SU-DHL-6 (cell line): ENCODE measurements at regions not wholly inside any gene's neighbourhood (a gene's known extent, or its start where the extent isn't known, plus 50 kb on each side); places are given as distances from the start of the nearest gene placed in this dataset.
A peak's percentile ranks its signal among the peaks of the same experiment; 100 is the strongest.

Source experiments
- H2AFZ ChIP-seq: fragments of 200-600 bp; sonication (generic); 2 replicates; pipeline ENCODE4 v1.6.1; 2014; ENCODE audit warnings: low read depth, mild to moderate bottlenecking, moderate library complexity, mixed read lengths, antibody characterized with exemption, low read length; ENCODE audit not compliant: severe bottlenecking
- H3F3A ChIP-seq: fragments of 200-600 bp; shearing (Covaris generic); 2 replicates; pipeline ENCODE4 v1.6.0; 2016; ENCODE audit warnings: antibody characterized with exemption, mild to moderate bottlenecking; ENCODE audit not compliant: insufficient read depth
- H3K27ac ChIP-seq: fragments of 200-600 bp; sonication (generic); 2 replicates; pipeline ENCODE4 v1.5.1; 2016; ENCODE audit warnings: low read depth, mild to moderate bottlenecking, low read length, moderate library complexity, mixed read lengths
- H3K27me3 ChIP-seq: fragments of 200-600 bp; sonication (generic), shearing (Covaris generic); 2 replicates; pipeline ENCODE4 v1.6.0; 2014; ENCODE audit warnings: mild to moderate bottlenecking, low read length
- H3K36me3 ChIP-seq: fragments of 200-600 bp; sonication (generic); 2 replicates; pipeline ENCODE4 v1.6.1; 2014; ENCODE audit warnings: mild to moderate bottlenecking, low read length, mixed read lengths
- H3K4me2 ChIP-seq: fragments of 300-600, 200-600 bp; shearing (Covaris generic), sonication (generic); 2 replicates; pipeline ENCODE4 v1.6.0; 2014; ENCODE audit warnings: low read length, low read depth, mild to moderate bottlenecking; ENCODE audit not compliant: poor library complexity, severe bottlenecking
- H3K4me3 ChIP-seq: fragments of 200-600 bp; sonication (generic); 2 replicates; pipeline ENCODE4 v1.5.1; 2014; ENCODE audit warnings: antibody characterized with exemption, low read length, mild to moderate bottlenecking, mixed read lengths; ENCODE audit not compliant: insufficient read depth, poor library complexity, severe bottlenecking
- H3K79me2 ChIP-seq: fragments of 200-600 bp; sonication (generic); 2 replicates; pipeline ENCODE4 v1.6.1; 2014; ENCODE audit warnings: mild to moderate bottlenecking, low read length, moderate library complexity; ENCODE audit not compliant: insufficient read depth
- H3K9ac ChIP-seq: fragments of 200-600 bp; sonication (generic); 2 replicates; pipeline ENCODE4 v1.7.0; 2014; ENCODE audit warnings: mild to moderate bottlenecking, low read length
- H3K9me2 ChIP-seq: fragments of 200-600 bp; sonication (generic); replicated peaks from 2 replicates; pipeline ENCODE4 v1.6.1; 2014; ENCODE audit warnings: low read length; ENCODE audit not compliant: insufficient read depth
- H3K9me3 ChIP-seq: fragments of 200-600 bp; sonication (generic); 2 replicates; pipeline ENCODE4 v1.6.1; 2014; ENCODE audit warnings: low read length, mixed read lengths; ENCODE audit not compliant: insufficient read depth
- H4K20me1 ChIP-seq: fragments of 200-600 bp; sonication (generic); 2 replicates; pipeline ENCODE4 v1.6.1; 2014; ENCODE audit warnings: low read depth, mild to moderate bottlenecking, antibody characterized with exemption, low read length, moderate library complexity, mixed read lengths
- CTCF ChIP-seq: fragments of 200-600 bp; sonication (generic); IDR thresholded peaks from one replicate; pipeline ENCODE4 v1.5.1; 2017; ENCODE audit warnings: antibody characterized with exemption, mild to moderate bottlenecking, low read length, moderate library complexity; ENCODE audit not compliant: insufficient read depth, poor library complexity, severe bottlenecking
- EZH2phosphoT487 ChIP-seq: fragments of 200-600 bp; sonication (generic), shearing (Covaris generic); conservative IDR thresholded peaks from 2 replicates; pipeline ENCODE4 v1.6.1; 2018; ENCODE audit warnings: mild to moderate bottlenecking, antibody characterized with exemption, low read length, moderate library complexity, mixed read lengths

GRCh38 chr4:27763830-27764525 lies 903.3 kb downstream of the STIM2 start:
- TF ChIP-seq EZH2phosphoT487 (no peak), CTCF (no peak)
- Histone ChIP-seq H3K4me2 (peak overlapping the region; percentile 26), H3F3A (no peaks in the 10 kb centered on the region), H3K36me3 (no peaks in the 10 kb centered on the region), H3K27ac (no peak overlapping the region), H3K79me2 (no peaks in the 10 kb centered on the region), H3K27me3 (no peaks in the 10 kb centered on the region), H3K9ac (no peak overlapping the region), H3K9me2 (no peaks in the 10 kb centered on the region), H3K9me3 (no peaks in the 10 kb centered on the region), H3K4me3 (no peak overlapping the region), H2AFZ (no peak overlapping the region), H4K20me1 (no peaks in the 10 kb centered on the region)

- no peaks in the 10 kb centered on the region for H3F3A ChIP-seq
- no peaks in the 10 kb centered on the region for H3K27me3 ChIP-seq
- no peaks in the 10 kb centered on the region for H3K36me3 ChIP-seq
- TF ChIP-seq CTCF: no peak
- TF ChIP-seq EZH2phosphoT487: no peak
- no peak overlapping the region for H3K4me3 ChIP-seq
- H3K9ac ChIP-seq: no peak overlapping the region
- no peaks in the 10 kb centered on the region for H3K79me2 ChIP-seq
- H3K9me2 ChIP-seq: no peaks in the 10 kb centered on the region
- no peaks in the 10 kb centered on the region for H4K20me1 ChIP-seq
- H3K4me2 ChIP-seq: peak overlapping the region; percentile 26
- no peak overlapping the region for H2AFZ ChIP-seq
- H3K9me3 ChIP-seq: no peaks in the 10 kb centered on the region
- H3K27ac ChIP-seq: no peak overlapping the region
These were observed 903.8 kb downstream of the STIM2 start for GRCh38 chr4:27764526-27764837.

GRCh38 chr4:27770895-27771294 lies 910.3 kb downstream of the STIM2 start:
- TF ChIP-seq EZH2phosphoT487 (no peak), CTCF (no peak)
- H2AFZ ChIP-seq: peak overlapping the region; percentile 65

More at GRCh38 chr4:27770895-27771294, 910.3 kb downstream of the STIM2 start:
- H3K79me2 ChIP-seq: no peaks in the 10 kb centered on the region
- H3K4me3 ChIP-seq: no peak overlapping the region
- H3K9me2 ChIP-seq: no peaks in the 10 kb centered on the region
- no peaks in the 10 kb centered on the region for H3K27me3 ChIP-seq
- no peaks in the 10 kb centered on the region for H3K36me3 ChIP-seq
- H3F3A ChIP-seq: no peaks in the 10 kb centered on the region
- peak overlapping the region; percentile 32 for H3K4me2 ChIP-seq
- H3K27ac ChIP-seq: no peak overlapping the region
- H3K9ac ChIP-seq: no peak overlapping the region
- H3K9me3 ChIP-seq: no peaks in the 10 kb centered on the region
- H4K20me1 ChIP-seq: no peaks in the 10 kb centered on the region
